GM21717 (cell line): ENCODE measurements at regions not wholly inside any gene's neighbourhood (a gene's known extent, or its start where the extent isn't known, plus 50 kb on each side); places are given as distances from the start of the nearest gene placed in this dataset.
A peak's percentile ranks its signal among the peaks of the same experiment; 100 is the strongest.

ENCODE experiments used
- ATAC-seq: cut with Tn5 transposase; IDR thresholded peaks from one replicate; pipeline ENCODE4 v1.9.1; 2021; ENCODE audit warnings: mild to moderate bottlenecking, moderate library complexity; ENCODE audit not compliant: unreplicated experiment

- no peak for ATAC-seq
Observed at GRCh38 chr7:148472406-148472805, 118.2 kb upstream of the C7orf33 start.

GRCh38 chr7:148473703-148474480, 116.7 kb upstream of the C7orf33 start:
- no peak for ATAC-seq

DNA sequence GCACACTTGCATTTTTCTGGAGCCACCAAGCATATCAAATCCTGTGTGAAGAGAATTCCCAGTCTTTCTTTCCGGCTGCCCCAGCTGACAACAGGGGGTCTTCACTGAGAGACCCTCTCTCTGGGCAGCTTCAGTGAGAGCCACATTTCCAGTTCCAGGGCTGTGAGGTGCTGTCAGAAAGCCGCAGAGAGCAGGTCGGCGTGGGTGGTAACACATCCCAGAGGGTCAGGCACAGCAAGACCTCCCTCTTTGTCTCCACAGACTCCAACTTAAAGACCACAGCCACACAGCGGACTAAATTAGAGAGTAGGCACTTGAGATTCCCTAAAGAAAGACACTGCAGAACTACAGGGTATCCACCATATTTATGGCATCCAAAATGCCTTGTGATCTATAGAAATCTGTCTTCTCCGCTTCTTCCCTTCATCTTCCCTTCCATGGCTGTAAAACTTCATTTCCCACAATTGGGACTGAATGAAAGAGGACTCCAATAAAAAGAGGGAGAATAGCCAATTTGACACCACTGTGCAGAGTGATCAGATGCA, 116.0 kb upstream of the C7orf33 start:
- no peak for ATAC-seq

- ATAC-seq, result no peak
Observed at GRCh38 chr7:148478551-148478950, 112.0 kb upstream of the C7orf33 start.

DNA sequence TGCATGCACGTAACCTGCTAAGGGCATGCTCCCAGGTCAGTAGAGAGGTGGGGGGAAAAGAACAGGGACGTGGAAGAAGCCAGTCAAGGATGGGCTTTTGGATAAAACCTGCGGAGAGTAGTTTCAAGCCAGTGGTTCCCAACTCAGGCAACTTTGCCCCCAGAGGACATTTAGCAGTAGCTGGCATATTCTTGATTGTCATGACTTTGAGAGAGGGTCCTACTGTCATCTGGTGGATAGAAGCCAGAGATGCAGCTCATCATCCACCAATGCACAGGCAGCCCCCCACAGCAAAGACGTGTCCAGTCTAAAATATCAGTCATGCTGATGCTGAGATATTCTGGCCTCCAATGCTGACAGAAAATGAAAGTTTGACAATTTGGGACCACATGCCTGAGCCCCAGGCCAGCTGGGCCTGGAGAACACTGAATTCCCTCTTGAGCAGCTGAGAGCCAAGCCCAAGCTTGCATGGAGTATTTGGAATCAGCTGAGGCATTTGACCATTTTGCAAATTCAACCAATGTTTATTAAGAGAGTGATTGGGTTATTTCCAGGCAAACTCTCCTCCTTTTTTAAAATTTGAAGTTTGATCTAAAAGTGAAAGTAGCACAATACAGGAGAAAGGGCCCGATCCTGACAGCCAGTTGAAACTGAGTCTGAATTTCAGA, 110.0 kb upstream of the C7orf33 start:
- ATAC-seq, result no peak

GRCh38 chr7:148481147-148481526, 109.4 kb upstream of the C7orf33 start:
- ATAC-seq, result no peak

GRCh38 chr7:148481971-148482626, 108.5 kb upstream of the C7orf33 start:
- ATAC-seq, result no peak

DNA sequence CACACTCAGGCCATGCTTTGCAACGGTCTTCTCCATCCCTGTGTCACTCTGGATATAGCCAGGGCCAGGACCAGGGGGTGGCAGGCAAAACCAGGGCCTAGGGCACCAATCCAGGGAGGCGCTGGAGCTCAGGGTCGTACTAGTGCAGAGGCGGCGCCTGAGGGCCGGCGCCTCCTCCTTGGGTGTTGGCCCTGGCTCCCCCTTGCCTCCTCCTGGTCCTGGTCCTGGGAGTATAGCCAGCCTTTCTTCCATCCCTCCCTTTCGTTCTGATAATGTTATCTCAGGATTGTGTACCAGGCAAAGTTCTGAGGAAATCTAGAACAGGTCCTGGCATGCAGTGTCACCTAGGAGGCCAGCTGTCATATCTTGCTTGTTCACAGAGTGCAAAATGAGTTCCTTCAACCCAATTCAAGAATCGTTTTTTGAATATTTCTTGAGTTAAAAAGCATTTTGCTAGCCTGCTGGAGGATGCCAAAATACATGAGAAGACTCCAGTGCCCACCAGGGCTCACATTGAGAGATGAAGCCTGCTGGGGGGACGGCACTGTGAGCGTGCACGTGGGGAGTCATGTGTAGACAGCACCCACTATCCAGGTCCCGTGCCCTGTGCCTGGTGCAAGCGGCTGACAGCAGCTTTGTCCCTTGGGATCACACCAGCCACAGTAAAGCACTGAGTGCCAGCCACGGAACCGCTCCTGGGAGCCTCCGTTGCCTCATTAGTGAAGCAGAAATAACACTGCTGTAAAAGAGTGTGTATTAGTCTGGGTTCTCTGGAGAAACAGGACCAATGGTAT, 106.9 kb upstream of the C7orf33 start:
- ATAC-seq, result no peak

DNA sequence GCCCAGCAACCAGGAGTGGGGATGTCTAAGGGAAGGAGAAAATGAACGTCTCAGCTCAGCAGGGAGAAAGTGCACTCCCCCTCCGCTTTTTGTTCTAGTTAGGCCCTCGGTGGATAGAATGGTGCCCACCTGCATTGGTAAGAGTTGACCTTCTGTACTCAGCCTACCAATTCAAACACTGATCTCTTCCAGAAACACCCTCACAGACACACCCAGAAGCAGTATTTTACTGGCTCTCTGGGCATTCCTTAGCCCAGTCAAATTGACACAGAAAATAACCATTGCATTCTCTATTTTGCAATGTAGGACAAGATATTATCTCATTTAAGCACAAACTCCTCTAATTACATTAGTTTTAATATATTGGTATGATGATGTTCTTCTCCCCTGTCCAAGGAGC, 106.1 kb upstream of the C7orf33 start:
- ATAC-seq, result no peak

- ATAC-seq, result no peak
Observed at GRCh38 chr7:148485618-148486017, 104.9 kb upstream of the C7orf33 start.

- ATAC-seq, result no peak
Observed at GRCh38 chr7:148486937-148487336, 103.6 kb upstream of the C7orf33 start.

GRCh38 chr7:148487912-148488311, 102.7 kb upstream of the C7orf33 start:
- ATAC-seq, result no peak

DNA sequence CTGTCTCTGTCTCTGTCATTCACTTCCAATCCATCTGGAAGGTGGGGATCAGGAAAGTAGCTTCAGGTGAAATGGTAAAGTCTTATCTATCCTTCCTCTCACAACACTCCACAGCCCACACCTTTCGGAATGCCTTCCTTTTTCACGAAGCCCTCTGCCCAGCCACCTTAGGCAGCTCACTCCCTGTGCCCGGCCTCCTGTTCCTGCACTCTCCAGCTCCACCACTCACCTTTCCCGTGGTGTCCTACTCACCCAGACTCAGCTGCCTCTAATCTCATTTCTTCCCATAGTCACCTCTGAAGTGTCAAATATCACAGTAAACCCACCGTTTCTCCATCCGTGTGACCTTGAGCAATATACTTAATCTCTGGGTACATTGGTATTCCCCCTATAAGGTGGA, 100.9 kb upstream of the C7orf33 start:
- no peak for ATAC-seq

DNA sequence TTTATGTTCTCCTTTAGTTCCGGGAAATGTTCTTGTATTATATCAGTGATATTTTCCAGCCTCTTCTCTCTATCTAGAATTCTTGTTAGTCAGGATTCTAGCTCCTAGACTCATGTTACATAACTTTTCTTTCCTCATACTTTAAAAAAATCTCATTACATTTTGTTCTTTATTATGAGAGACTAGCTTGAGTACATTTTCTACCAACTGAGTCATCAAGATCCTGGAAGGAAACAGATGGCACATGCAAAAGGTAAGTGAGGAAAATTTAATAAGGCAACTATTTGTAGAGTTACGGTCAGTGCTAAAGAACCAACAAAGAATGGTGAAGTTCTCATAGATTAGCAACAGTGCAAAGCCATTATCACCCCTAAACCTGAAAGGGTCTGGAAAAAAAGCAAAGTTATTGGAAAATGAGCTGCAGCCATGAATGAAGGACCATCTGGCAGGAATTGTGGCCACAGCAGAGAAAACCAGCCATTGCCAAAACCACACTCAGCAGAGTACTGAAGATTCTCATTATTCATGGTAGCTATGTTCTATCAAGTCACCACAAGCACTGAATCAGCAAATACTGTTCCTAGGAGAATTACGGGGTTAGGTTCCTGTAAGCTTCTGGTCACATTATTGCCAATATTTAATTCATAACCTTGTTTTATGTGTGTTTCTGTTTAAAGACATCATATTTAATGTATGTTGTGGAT, 98.3 kb upstream of the C7orf33 start:
- ATAC-seq, result no peak

- no peak for ATAC-seq
Observed at GRCh38 chr7:148495605-148496004, 95.0 kb upstream of the C7orf33 start.

- no peak for ATAC-seq
Observed at GRCh38 chr7:148500978-148501377, 89.6 kb upstream of the C7orf33 start.

- no peak for ATAC-seq
Observed at GRCh38 chr7:148503900-148504487, 86.6 kb upstream of the C7orf33 start.

DNA sequence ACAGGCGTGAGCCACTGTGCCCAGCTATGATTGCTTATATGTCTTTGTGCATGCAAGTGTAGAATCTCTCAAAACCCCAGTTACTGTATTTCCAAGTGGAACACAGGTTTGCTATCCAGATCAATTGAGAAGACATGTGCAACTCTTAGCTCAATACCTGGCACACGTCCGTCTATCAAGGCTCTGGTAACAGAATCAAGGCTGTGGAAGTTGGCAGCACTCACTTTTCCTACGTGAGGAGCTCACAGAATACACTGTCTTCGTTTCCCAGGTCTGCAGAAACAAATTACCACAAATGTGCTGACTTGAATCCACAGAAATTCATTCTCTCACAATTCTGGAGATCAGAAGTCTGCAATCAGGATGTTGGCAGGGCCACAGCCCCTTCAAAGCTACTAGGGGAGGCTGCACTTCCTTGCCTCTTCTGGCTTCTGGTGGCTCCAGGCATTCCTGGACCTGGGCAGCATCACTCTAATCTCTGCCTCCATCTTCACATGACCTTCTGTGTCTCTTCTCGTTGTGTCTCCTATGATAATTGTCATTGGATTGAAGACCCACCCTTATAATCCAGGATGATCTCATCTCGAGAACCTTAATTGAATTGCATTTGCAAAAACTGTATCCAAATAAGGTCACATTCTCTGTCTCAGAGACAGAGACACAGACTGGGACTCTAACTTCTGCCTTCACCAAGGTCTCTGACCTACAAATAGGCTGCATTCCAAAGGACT, 84.8 kb upstream of the C7orf33 start:
- ATAC-seq, result no peak

DNA sequence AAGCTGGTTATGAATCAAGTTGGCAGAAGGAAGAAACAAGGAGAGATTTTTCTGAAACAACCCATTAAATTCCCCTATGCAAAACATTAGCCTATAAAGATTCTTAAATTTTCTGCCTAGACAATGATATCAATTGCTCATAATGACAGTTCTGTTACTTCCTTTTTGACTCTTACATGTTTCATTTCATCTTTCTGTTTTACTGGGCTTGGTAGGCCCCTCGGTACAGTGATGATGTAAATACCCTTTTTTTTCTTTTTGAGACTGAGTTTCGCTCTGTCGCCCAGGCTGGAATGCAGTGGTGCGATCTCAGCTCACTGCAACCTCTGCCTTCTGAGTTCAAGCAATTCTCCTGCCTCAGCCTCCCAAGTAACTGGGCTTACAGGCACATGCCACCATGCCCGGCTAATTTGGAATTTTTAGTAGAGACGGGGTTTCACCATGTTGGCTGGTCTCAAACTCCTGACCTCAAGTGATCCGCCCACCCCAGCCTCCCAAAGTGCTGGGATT, 83.4 kb upstream of the C7orf33 start:
- peak; percentile 99 for ATAC-seq
